ENCODE measurements at regions not wholly inside any gene's neighbourhood (a gene's known extent, or its start where the extent isn't known, plus 50 kb on each side); places are given as distances from the start of the nearest gene placed in this dataset.
"Not testable (repeated sequence)": the region's sequence is repeated elsewhere in the genome, so short reads cannot be mapped to it uniquely, and the experiment has no call there.

- no peak for TF ChIP-seq CTCF (IDR thresholded peaks at IDR 0.05; ENCODE audit: borderline replicate concordance, control extremely low read depth, extremely low read depth, insufficient read depth, missing control alignments)
- no peak for DNase-seq (ENCODE audit: low spot score)
- in situ Hi-C loops (cut with MboI; ENCODE audit: low sequenced_read_pairs, unreplicated experiment) = no loop called here
These were observed 447.1 kb downstream of the PREX1 start for GRCh38 chr20:48380661-48381060.

GRCh38 chr20:48378976-48379675 lies 448.7 kb downstream of the PREX1 start:
- in situ Hi-C loops (cut with MboI; ENCODE audit: low sequenced_read_pairs, unreplicated experiment) = no loop called here
- TF ChIP-seq CTCF (IDR thresholded peaks at IDR 0.05; ENCODE audit: borderline replicate concordance, control extremely low read depth, extremely low read depth, insufficient read depth, missing control alignments) = no peak
- DNase-seq (ENCODE audit: low spot score) = no peak

- no peak for TF ChIP-seq CTCF (IDR thresholded peaks at IDR 0.05; ENCODE audit: borderline replicate concordance, control extremely low read depth, extremely low read depth, insufficient read depth, missing control alignments)
- in situ Hi-C loops (cut with MboI; ENCODE audit: low sequenced_read_pairs, unreplicated experiment) = no loop called here
- no peak for DNase-seq (ENCODE audit: low spot score)
These were observed 449.9 kb downstream of the PREX1 start for GRCh38 chr20:48377940-48378339.

GRCh38 chr20:48375804-48376203 lies 452.0 kb downstream of the PREX1 start:
- no peak for TF ChIP-seq CTCF (IDR thresholded peaks at IDR 0.05; ENCODE audit: borderline replicate concordance, control extremely low read depth, extremely low read depth, insufficient read depth, missing control alignments)
- in situ Hi-C loops (cut with MboI; ENCODE audit: low sequenced_read_pairs, unreplicated experiment) = no loop called here
- no peak for DNase-seq (ENCODE audit: low spot score)

GRCh38 chr20:48374991-48375595 lies 452.7 kb downstream of the PREX1 start:
- TF ChIP-seq CTCF (IDR thresholded peaks at IDR 0.05; ENCODE audit: borderline replicate concordance, control extremely low read depth, extremely low read depth, insufficient read depth, missing control alignments) = no peak
- no peak for DNase-seq (ENCODE audit: low spot score)
- in situ Hi-C loops (cut with MboI; ENCODE audit: low sequenced_read_pairs, unreplicated experiment) = no loop called here

- in situ Hi-C loops (cut with MboI; ENCODE audit: low sequenced_read_pairs, unreplicated experiment) = not testable (repeated sequence)
- DNase-seq (ENCODE audit: low spot score) = peak; percentile 52
These were observed 453.5 kb downstream of the PREX1 start for GRCh38 chr20:48374031-48374907.

- in situ Hi-C loops (cut with MboI; ENCODE audit: low sequenced_read_pairs, unreplicated experiment) = no loop called here
- DNase-seq (ENCODE audit: low spot score) = no peak
- TF ChIP-seq CTCF (IDR thresholded peaks at IDR 0.05; ENCODE audit: borderline replicate concordance, control extremely low read depth, extremely low read depth, insufficient read depth, missing control alignments) = no peak
These were observed 454.3 kb downstream of the PREX1 start for GRCh38 chr20:48373555-48373934.

GRCh38 chr20:48372851-48373554 lies 454.8 kb downstream of the PREX1 start:
- DNase-seq (ENCODE audit: low spot score); in situ Hi-C loops (cut with MboI; ENCODE audit: low sequenced_read_pairs, unreplicated experiment): not testable (repeated sequence)
